ENCODE measurements at regions not wholly inside any gene's neighbourhood (a gene's known extent, or its start where the extent isn't known, plus 50 kb on each side); places are given as distances from the start of the nearest gene placed in this dataset.
"Not testable (repeated sequence)": the region's sequence is repeated elsewhere in the genome, so short reads cannot be mapped to it uniquely, and the experiment has no call there.

DNA sequence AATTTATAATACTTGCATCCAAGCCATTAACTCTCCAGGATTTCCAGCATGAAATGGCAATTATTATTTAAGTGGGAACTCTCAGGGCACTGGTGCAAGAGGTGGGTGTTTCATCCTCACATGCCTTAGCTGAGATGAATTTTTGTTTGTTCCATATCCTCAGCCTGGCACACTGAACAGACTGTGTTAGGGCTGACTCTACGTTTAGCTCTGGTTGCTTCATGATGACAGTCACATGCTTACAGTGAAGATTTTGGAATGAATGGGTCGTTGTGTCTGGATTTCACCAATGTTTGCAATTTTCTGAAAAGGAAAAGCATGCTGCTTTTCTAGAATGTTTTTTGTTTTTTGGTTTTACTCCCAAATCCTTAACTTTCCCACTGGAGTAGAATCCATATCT is 246.6 kb downstream of the INSC start:
- no peaks in the 10 kb centered on the region for H3K36me3 ChIP-seq (ENCODE audit: control insufficient read depth, insufficient read depth, low read length)
- H3K9me3 ChIP-seq (replicated peaks; ENCODE audit: control insufficient read depth, insufficient read depth, low read depth, low read length): no peaks in the 10 kb centered on the region
- ATAC-seq (no peak), DNase-seq (ENCODE audit: extremely low read depth in 1 of 4, low spot score in 3 of 4) (no peak), FAIRE-seq (no peak)
- in situ Hi-C loops (cut with MboI) (no loop called here), intact Hi-C loops (cut with micrococcal nuclease) (no loop called here)
- CTCF ChIA-PET (ENCODE audit: low intra/inter-chr PET ratio): no interaction called here
- POLR2A ChIA-PET: no interaction called here
- no peak overlapping the region for H3K4me2 ChIP-seq (ENCODE audit: insufficient read depth, low read length)
- no peak overlapping the region for H3K9ac ChIP-seq (ENCODE audit: insufficient read depth in 1 of 2, low read depth in 2 of 2, low read length in 2 of 2)
- no peaks in the 10 kb centered on the region for H3K4me1 ChIP-seq (replicated peaks in 1 of 2; ENCODE audit: control insufficient read depth in 2 of 2, insufficient read depth in 2 of 2, low read length in 2 of 2)
- H3K79me2 ChIP-seq (ENCODE audit: control insufficient read depth, insufficient read depth, low read length): no peaks in the 10 kb centered on the region
- no TSS peak for BruUV-seq (replicated peaks)
- H3K4me3 ChIP-seq: no peak overlapping the region
- no peaks in the 10 kb centered on the region for H3K9me1 ChIP-seq (ENCODE audit: control insufficient read depth, insufficient read depth, low read length)
- H3K27ac ChIP-seq (ENCODE audit: extremely low read depth, low read depth, low read length): no peak overlapping the region
- no peaks in the 10 kb centered on the region for H3K27me3 ChIP-seq (ENCODE audit: control insufficient read depth in 2 of 2, insufficient read depth in 2 of 2, low read length in 2 of 2)
- no peak overlapping the region for H2AFZ ChIP-seq (ENCODE audit: low read depth, low read length)
- no peaks in the 10 kb centered on the region for H4K20me1 ChIP-seq (replicated peaks; ENCODE audit: control insufficient read depth, insufficient read depth, low read length)
- TF ChIP-seq ASH1L (IDR thresholded peaks at IDR 0.05; ENCODE audit: borderline replicate concordance, low read depth, partially characterized antibody) (no peak), ZNF57 (CRISPR knock-in tag; IDR thresholded peaks at IDR 0.05) (no peak)
- 0% methylated on average over 2 of the region's 2 CpGs for WGBS (ENCODE audit: insufficient coverage, low coverage, missing lambda C conversion rate)

DNA sequence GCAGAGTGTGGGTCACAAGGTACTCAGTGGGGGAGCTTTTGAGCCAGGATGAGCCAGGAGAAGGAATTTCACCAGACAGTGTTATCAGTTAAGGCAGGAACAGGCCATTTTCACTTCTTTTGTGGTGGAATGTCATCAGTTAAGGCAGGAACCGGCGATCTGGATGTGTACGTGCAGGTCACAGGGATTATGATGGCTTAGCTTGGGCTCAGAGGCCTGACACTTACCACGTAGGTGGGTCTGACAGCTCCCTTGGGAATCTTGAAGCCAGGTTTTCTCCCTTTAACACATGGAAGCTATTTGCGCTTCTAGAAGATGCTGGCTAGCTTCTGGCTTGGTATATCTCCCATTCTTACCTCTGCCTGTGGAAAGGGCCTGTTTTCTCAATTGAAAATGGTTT is 250.6 kb downstream of the INSC start:
- CTCF ChIA-PET (ENCODE audit: low intra/inter-chr PET ratio); H3K36me3 ChIP-seq (ENCODE audit: control insufficient read depth, insufficient read depth, low read length); BruUV-seq (replicated peaks); H3K4me3 ChIP-seq; H3K9me1 ChIP-seq (ENCODE audit: control insufficient read depth, insufficient read depth, low read length); FAIRE-seq; H3K9ac ChIP-seq (ENCODE audit: insufficient read depth in 1 of 2, low read depth in 2 of 2, low read length in 2 of 2); H3K27ac ChIP-seq (ENCODE audit: extremely low read depth, low read depth, low read length); H3K79me2 ChIP-seq (ENCODE audit: control insufficient read depth, insufficient read depth, low read length); ATAC-seq; intact Hi-C loops (cut with micrococcal nuclease); H3K4me2 ChIP-seq (ENCODE audit: insufficient read depth, low read length); H4K20me1 ChIP-seq (replicated peaks; ENCODE audit: control insufficient read depth, insufficient read depth, low read length); H2AFZ ChIP-seq (ENCODE audit: low read depth, low read length); H3K9me3 ChIP-seq (replicated peaks; ENCODE audit: control insufficient read depth, insufficient read depth, low read depth, low read length); H3K27me3 ChIP-seq (ENCODE audit: control insufficient read depth in 2 of 2, insufficient read depth in 2 of 2, low read length in 2 of 2); in situ Hi-C loops (cut with MboI); DNase-seq (ENCODE audit: extremely low read depth in 1 of 4, low spot score in 3 of 4); H3K4me1 ChIP-seq (replicated peaks in 1 of 2; ENCODE audit: control insufficient read depth in 2 of 2, insufficient read depth in 2 of 2, low read length in 2 of 2): not testable (repeated sequence)
- POLR2A ChIA-PET: interaction anchor here (0.7 kb wide), 1 partner anchor 14 kb away, joined by 3 read pairs; no protein-coding TSS in a partner anchor
- 1% methylated on average over 5 of the region's 5 CpGs for WGBS (ENCODE audit: insufficient coverage, low coverage, missing lambda C conversion rate)
